ENCODE measurements at regions not wholly inside any gene's neighbourhood (a gene's known extent, or its start where the extent isn't known, plus 50 kb on each side); places are given as distances from the start of the nearest gene placed in this dataset.

DNA sequence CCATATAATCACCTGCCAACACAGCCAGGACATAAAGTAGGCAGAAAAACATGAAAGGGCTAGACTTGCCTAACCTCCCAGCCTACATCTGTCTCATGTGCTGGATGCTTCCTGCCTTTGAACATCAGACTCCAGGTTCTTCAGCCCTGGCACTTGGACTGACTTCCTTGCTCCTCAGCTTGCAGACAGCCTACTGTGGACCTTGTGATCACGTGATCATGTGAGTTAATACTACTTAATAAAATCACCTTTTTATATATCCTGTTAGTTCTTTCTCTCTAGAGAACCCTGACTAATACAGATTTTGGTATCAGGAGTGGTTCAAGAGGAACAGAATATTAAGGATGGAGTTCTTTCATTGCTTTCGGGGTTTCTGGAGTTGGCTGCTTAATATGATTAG, 2867.6 kb downstream of the PCDH9 start:
- no peak for DNase-seq

DNA sequence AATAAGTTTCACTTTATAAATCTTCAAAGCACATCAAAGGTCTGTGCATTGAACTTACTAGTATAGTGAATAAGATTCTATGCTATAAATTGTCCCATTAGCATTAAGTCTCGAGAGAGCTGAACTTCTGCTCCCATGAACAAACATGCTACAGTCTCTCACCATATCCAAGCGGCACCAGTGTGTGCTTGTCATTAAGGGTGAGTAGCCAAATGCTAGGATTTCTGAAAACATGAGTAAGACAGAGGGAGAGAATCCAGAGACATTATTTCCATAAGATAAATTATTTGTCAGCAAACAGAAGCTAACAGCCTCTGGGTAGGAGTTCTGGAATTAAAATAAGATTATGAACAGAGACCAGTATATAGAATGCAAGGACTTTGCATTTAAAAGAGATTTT, 2882.5 kb downstream of the PCDH9 start:
- DNase-seq, result no peak

DNA sequence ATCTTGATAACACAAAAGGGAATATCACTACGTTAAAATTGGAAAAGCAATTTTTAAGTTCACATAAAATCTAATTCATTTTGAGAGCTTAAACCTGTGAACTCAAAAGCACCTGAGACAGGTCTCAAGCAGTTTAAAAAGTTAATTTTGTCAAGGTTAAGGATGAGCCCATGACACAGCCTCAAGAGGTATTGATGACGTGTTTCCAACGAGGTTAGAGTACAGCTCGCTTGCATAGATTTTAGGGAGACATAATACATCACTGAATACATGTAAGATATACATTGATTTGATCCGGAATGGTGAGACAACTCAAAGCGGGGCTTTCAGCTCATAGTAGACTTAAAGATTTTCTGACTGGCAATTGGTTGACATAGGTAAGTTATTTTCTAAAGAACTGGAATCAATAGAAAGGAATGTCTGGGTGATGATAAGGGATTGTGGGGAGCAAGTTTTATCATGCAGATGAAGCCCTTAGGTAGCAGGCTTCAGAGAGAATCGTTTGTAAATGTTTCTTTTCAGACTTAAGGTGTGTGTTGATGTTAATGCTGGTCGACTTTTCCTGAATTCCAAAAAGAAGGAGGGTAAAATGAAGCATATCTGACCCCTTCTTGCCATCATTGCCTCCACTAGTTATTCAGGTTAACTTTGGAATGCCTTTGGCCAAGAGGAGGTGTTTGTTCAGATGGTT, 2890.6 kb downstream of the PCDH9 start:
- no peak for DNase-seq

DNA sequence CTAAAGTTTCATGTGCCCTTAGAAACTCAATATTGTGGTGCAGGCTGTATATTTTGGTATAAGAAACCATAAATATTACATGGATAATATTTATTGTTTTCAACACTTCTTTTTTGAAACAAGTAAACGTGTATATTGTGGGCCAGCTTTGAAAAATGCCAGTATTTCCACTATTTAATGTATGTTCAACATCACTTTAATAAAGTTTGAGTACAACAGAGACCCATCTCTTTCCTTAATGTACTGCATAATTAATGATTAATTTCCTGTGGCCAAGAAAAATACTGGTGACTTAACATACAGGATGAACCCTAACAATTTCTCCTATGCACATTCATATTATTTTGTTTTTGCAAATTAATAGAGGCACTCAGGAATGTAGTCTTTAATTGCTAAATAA, 2891.5 kb downstream of the PCDH9 start:
- no peak for DNase-seq

DNA sequence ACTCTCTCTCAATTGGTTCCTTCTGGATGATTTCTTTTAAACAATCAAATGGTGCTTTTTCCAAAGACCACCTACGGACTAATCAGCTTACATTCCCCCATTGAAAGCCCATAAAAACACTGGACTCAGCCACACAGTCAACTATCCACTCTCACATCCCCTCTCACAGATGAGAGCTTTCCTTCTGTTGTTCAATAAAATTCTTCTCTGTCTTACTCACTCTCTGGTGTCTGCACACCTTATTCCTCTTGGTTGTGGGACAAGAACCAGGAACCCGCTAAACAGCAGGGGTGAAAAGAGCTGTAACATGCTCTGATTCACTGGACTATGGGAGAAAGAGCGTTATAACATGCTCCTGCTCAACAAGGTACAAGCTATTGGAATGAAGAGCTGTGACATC, 2896.2 kb downstream of the PCDH9 start:
- no peak for DNase-seq

DNA sequence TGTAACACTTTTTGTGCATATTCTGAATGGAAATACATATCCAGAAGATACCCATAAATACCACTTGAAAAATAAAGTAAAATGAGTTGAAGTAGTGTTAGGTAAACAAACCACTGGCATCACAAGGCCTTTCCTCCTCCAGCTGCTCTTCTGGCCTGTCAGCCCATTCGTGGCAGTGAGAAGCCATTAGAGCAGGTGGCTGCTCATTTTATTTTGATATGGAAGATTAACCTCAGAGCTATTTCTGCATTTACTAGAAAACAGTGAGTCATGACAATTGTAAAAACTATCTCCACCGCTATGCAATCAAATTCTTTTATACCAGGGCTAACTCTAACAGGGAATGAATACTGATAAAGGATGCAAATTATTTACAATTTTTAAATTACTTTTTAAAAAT, 2898.1 kb downstream of the PCDH9 start:
- no peak for DNase-seq

DNA sequence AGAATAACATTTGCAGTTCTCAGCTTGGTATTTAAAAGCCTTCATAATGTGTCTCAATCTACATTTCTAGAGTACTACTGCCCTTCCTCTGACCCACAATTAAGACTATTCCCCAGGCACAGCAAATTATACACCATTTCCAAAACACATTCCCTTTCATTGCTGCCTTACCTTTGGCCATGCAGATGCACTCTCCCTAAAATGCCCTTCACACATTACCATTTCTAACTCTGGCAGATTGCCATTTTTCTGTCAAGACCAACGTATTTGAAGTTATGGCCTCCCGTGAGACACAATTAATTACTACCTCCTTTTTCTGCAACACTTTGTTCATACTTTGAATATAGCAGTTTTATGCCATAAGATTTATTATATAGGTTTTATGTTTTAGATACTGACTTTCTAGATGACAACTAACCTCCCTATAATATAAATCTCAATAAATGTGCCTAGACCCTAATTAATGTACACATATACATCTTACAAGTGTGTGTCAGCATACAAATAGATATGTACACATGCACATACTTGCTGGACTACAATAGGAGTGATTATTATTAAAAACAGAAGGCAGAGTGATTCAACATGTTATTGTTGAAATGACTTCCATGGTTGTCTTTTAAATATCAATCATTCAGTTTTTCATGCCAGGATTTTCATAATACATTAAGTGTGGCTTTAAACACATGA, 2902.5 kb downstream of the PCDH9 start:
- no peak for DNase-seq

DNA sequence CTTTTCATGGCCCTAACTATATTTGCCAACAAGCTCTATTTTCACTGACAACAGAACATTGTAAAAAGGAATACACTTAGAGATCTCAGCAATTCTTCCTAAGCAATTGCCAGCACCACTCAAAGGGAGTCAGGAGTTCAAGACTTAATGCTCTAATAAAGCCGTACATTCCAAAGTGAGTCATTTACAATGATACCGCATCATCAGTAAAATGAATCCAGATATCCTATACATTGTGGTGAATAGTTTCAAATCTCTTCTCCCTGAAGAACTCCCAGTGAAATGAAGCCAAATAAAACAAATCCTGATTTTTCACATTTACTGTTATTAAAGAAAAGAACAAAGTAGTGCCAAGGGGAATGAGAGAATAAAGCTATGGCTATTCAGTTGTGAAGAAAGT, 2898.7 kb upstream of the PCDH20 start:
- DNase-seq, result no peak

DNA sequence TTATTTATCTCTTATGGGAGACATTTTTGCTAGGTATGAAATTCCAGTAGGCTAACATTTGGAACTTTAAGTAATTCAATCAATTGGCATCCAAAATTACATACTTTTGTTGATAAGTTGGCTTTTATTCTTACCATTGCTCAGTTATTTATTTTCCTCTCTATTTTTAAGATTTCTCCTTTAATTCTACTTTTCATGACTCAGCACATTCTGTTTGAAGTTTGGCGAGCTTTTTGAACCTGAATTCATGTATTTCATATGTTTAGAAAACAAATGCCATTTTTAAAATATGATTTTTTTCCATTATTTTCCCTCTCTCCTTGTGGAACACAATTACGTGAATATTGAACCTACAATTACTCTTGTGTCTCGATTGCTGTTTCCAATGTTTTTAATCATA, 2896.3 kb upstream of the PCDH20 start:
- no peak for DNase-seq

DNA sequence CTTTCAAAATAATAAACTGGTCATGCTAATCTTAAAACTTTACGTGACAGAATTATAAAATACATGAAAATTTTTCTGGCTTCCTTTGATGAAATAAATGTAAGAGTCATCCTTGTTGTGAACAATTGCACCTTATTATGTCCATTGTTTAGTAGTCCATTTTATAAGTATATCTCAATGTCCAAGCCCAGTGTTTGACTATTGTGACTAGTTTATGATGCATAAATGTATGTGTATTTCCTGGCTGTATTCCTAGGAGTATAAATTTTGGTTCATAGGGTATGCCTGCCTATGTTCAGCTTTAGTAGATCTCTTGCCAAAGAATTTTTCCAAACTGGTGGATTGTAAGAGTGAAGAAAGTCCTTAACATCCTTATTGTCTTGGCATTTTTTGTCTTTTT, 2895.5 kb upstream of the PCDH20 start:
- DNase-seq, result no peak

DNA sequence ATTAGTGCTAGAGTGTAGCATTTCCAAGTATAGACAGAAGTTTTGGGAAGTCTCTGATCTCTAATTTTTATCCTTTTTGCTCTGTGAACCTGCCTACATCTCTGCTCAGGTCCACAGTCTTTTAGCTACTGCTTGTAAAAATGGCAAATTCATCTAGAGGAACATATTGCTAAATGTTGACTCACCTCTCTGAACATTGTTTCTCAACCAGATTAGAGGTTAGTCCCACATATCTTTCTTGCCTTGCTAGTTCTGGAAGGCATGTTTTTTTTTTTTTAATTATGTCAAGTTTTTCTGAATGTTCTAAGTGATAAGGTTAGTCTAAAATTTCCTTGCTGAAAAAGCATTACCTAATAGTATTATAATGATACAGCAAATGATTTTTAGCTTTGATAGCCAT, 2889.6 kb upstream of the PCDH20 start:
- DNase-seq, result no peak

DNA sequence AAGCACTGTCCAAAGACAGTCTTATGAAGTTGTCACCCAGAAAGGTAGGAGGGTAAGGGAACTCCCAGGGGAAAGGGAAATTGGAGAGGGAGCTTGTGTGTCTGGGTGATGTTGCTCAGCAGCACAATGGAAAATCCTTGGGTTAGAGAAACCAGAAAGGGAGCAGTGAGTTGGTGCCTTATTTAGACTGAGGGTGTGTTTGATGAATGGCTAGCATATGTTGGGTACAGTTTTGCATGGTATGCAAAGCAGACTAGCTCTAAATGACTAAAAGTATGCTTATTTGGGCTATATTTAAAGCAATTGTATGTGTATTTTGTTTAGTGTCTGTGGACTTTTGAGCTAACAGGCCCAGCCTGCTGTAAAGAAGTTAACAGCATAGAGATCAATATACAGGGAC, 2884.6 kb upstream of the PCDH20 start:
- no peak for DNase-seq

DNA sequence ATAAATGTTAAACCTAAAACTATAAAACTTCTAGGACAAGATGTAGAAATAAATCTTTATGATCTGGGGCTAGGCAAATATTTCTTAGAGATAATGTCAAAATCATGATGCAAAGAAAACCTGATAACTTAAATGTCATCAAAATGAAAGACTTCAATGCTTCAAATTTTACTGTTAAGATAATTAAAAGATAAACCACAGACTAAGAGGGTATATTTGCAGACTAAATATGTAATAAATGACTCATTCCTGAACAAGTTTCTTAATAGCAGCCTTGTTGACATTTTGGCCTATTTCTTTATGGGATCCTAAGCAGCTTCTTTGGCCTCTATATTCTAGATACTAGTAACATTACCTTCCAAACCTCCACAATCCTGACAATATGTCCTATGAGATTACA, 2878.3 kb upstream of the PCDH20 start:
- no peak for DNase-seq

DNA sequence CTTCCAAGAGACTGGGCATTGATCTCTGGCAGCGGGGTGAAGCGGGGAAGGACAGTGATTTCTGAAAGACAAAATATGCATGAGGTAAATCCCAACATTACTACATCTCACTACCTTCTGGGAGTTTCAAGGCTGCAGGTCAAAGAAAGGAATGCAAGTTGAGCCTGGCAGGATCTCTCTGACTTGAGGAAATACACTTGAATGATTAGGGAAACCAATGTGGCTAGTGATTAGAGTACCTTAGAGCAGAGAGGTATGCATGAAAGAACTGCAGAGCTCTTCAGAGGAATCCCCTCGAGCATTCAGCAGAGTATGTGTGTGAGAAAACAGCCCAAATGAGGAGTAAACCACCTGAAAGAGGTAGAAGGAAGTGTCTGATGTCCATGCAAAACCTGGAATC, 2874.1 kb upstream of the PCDH20 start:
- no peak for DNase-seq

DNA sequence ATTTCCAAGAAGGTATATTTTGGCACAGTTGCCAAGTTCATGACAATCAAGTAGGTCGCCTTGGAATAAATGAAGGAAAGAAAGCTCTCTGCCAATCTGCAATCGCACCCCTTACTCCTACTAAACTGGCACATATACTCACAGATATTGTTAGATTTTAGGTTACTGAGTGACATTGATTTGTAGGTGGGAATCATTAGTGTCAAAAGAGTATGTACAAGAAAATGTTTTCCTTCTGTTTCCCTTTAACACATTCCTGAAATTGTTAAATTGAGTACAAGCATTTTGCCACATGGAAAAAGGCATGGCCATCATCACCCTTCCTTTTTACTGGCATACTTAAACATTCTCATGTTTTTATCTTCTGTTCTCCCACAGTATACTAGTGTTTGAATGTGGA, 2868.3 kb upstream of the PCDH20 start:
- no peak for DNase-seq

DNA sequence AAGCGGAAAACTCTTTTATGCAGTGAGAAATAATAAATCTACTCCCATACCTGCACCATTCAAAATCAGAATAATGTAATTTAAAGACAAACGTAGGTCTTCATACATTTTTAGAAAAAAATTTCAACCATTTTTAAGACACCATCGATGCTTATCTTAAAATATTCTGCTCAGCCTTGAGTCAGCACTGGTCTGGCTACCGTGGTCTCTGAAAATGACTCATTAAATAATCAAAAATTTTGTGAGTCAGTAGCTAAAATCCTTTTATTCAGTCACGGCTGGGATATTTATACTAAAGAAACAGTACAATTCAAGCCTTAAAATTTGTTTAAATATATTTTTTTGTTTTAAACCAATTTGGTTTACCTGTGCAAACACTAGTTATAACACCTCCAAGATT, 2862.8 kb upstream of the PCDH20 start:
- no peak for DNase-seq

DNA sequence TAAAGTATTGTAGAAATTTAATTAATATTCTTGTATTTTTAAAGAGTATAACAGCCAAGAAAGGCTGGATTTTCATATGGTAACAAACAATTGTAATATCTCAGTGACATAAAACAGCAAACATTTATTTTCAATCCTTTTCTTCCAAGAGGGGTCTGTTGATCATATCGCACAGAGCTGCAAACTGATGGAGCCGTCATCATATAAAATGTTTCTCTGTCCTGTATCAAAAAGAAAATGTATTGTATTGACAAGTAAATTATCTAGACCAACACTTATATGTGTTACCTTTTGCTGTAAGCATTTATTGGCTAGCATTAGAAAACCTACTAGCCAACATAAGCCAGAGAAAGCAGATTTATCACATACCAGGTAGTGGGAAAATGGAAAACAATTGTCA, 2861.4 kb upstream of the PCDH20 start:
- DNase-seq, result no peak

DNA sequence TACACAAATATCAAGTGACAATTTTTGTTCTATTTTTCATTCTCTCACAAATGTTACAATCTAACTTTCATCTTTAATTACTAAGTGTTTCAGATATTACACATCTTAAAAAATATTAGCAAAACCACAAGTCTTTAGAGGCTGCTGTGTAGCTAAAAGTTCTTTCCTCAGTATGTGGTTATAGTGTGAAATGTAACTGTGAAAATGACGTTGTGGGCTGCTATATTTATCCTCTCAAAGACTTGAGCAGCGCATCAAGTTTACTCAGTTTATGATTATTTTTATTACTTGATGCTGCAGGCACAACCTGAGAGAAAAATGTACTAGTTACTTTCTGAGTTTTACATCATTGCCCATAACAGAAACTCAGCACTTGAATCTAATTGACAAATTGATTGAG, 2860.6 kb upstream of the PCDH20 start:
- DNase-seq, result no peak

DNA sequence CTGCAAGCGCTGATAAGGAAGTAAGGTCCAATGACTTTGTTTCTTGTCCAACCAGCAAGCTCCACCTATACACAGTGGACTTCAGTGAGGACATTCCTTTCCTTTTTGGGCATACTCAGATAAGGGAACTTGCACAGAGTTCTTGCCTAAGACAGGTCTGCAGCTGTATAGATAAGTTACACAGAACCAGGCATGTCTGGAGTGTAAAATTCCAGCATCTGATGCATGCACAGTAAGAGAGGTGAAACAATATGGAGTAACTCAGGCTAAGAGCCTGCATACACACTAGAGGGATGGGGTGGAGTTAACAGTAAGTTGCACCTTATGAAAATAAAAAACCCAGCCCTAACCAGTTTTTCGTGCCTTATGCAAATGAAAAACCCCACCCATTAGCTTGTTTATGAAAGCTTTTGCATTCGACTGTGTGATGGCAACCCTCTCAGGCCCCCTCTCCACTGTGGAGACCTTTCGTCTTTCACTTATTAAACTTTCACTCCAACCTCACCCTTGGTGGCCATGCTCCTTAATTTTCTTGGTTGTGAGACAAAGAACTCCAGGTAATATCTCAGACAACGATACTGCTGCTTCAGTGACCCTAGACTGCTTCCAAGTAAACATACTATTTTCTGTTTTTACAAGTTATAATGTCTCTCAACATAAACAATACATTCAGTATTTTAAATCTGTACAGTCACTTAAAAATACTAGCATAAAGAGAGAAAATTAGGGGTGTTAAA, 2859.0 kb upstream of the PCDH20 start:
- no peak for DNase-seq

DNA sequence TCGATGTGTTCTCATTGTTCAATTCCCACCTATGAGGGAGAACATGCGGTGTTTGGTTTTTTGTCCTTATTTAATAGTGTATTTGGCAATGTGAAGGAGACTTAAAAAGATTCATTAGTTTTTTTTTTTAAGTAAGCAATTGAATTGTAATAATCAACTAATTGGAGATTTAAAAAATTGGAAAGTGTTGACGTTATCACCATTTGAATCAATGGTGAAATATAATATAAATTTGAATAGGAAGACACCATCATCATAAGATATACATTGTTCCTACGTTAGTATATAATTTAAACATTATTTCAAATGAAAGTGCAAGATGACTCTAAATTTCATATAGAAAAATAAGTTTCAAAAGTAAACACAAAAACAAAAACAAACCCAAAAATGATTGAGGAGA, 2858.1 kb upstream of the PCDH20 start:
- no peak for DNase-seq

DNA sequence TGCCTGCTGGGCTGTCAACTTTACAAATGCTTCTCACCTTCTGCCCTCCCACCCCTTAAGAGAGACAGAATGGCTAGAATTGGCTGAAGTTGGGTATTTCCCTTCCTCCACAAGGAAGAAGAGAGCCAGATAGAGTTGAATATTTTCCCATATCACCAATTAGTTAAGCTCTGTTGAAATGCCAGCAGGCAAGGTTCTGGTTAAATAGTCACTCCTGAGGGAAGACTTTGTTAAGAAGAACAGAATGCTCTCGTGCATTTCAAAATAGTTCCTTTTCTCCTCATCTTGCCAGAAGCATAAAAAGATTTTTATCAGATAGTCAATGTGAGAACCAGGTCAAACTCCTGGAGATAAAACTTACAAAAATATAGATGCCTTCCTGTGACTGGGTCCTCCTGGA, 2857.0 kb upstream of the PCDH20 start:
- no peak for DNase-seq

DNA sequence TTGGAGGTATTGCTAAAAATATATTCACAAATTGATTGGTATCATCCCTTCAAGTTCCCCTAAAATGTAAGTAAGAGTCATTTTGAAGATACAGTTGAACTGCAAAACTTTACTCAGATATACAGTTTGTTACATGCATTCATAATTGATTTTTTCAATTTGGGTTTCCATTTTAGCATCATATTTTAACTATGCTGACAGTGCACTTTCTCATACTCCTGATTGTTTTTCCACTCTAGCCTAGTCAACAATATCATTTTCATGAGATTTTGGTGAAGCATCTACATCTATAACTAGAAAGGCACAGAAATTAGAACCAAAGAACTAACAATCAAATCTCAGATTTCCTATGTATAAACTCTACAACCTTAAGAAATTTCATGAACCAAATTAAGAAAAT, 2850.4 kb upstream of the PCDH20 start:
- DNase-seq, result no peak

DNA sequence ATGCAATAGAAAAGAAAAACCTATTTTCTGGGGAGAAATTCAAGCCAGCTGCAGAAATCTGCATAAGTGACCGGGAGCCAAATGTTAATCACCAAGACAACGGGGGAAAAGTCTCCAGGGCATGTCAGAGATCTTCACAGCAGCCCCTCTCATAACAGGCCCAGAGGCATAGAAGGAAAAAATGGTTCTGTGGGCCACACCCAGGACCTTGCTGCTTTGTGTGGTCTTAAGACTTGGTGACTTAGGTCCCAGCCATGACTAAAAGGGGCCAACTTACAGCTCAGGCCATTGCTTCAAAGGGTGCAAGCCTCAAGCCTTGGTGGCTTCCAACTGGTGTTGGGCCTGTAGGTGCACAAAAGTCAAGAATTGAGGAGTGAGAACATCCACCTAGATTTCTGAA, 2847.6 kb upstream of the PCDH20 start:
- no peak for DNase-seq

Measured in amygdala (tissue), 56 donors.